ENCODE measurements at regions not wholly inside any gene's neighbourhood (a gene's known extent, or its start where the extent isn't known, plus 50 kb on each side); places are given as distances from the start of the nearest gene placed in this dataset.

- no peak for TF ChIP-seq ZBTB40 (IDR thresholded peaks at IDR 0.05; ENCODE audit: borderline replicate concordance)
- TF ChIP-seq SIN3A (IDR thresholded peaks at IDR 0.05; ENCODE audit: low read depth, low read length) = no peak
- TF ChIP-seq HDGF (IDR thresholded peaks at IDR 0.05) = no peak
- TF ChIP-seq USF2 (IDR thresholded peaks at IDR 0.05; ENCODE audit: borderline replicate concordance, low read depth, low read length) = no peak
- TF ChIP-seq YY1 (IDR thresholded peaks at IDR 0.05; ENCODE audit: low read depth, low read length) = no peak
Measured at GRCh38 chr18:22839340-22839821, 93.7 kb upstream of the RBBP8 start (continued).

DNA sequence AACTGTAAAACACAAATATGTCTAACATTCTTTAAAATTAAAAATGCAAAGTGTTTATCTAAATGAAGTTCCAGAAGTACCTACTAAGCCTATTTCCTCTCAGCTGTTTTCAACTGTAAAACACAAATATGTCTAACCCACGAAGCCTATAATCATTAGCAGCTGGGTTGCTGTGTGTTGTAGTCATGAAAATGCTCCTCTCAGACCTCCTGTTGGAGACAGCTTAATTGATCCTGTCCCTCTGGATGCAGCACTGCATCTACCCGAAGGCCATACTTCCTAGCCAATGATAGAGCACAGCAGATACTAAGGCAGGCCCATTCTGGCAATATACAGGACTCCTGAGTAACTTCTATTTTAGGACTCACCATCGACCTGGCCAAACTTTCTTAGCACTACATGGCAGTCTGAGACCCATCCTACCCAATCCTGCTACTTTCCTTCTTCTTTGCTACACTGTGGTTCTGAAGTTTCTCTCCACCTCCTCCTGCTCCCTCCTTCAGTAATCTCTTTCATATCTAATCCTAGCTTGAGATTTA, 92.5 kb upstream of the RBBP8 start:
- ChIA-PET CTCF (interaction anchor here (0.7 to 2.3 kb wide), 7 partner anchors 10 to 139 kb away, joined by 3 to 12 read pairs (median 5); no protein-coding TSS in a partner anchor), RAD21 (ENCODE audit: unreplicated experiment) (interaction anchor here (2.1 kb wide), 1 partner anchor 23 kb away, joined by 11 read pairs; no protein-coding TSS in a partner anchor), POLR2A (interaction anchor here (0.5 kb wide), 1 partner anchor 540 kb away, joined by 5 read pairs; no protein-coding TSS in a partner anchor), SMC1A (ENCODE audit: uncharacterized antibody, unreplicated experiment) (interaction anchor here (1.2 to 2.2 kb wide), 3 partner anchors 9 to 138 kb away, joined by 4 to 25 read pairs (median 4); no protein-coding TSS in a partner anchor)
- no peak overlapping the region for H2AFZ ChIP-seq (ENCODE audit: control insufficient read depth, low read depth, low read length)
- peaks cover 9% of the 10 kb centered on the region for H3K4me1 ChIP-seq (ENCODE audit: control insufficient read depth, insufficient read depth, low read length)
- BruUV-seq (replicated peaks) = no TSS peak
- H3K36me3 ChIP-seq (ENCODE audit: control insufficient read depth in 2 of 2, insufficient read depth in 2 of 2, low read length in 1 of 2) = no peaks in the 10 kb centered on the region
- no peak for FAIRE-seq
- no peaks in the 10 kb centered on the region for H3K79me2 ChIP-seq (ENCODE audit: control insufficient read depth, insufficient read depth, low read length)
- ATAC-seq = no peak
- H4K20me1 ChIP-seq (ENCODE audit: control insufficient read depth, insufficient read depth) = no peaks in the 10 kb centered on the region
- H3K27ac ChIP-seq (ENCODE audit: control insufficient read depth, insufficient read depth) = no peak overlapping the region
- H3K27me3 ChIP-seq (replicated peaks in 1 of 2; ENCODE audit: control insufficient read depth in 2 of 2, insufficient read depth in 2 of 2, low read length in 1 of 2) = no peaks in the 10 kb centered on the region
- in situ Hi-C loops (cut with MboI) (no loop called here), intact Hi-C loops (cut with micrococcal nuclease; ENCODE audit: unreplicated experiment) (no loop called here)
- TF ChIP-seq CEBPZ (IDR thresholded peaks at IDR 0.05; ENCODE audit: low read depth, low read length) (no peak), KLF5 (IDR thresholded peaks at IDR 0.05; ENCODE audit: partially characterized antibody) (no peak)
- WGBS (ENCODE audit: insufficient coverage, insufficient replicate concordance, low lambda C conversion rate, missing lambda C conversion rate) = 11% methylated on average over 3 of the region's 3 CpGs
- no peak for DNase-seq (ENCODE audit: low read depth, low spot score)
- H3K9me3 ChIP-seq (replicated peaks; ENCODE audit: control insufficient read depth, insufficient read depth, low read length) = no peaks in the 10 kb centered on the region
- H3K4me3 ChIP-seq = no peak overlapping the region
- no peak overlapping the region for H3K9ac ChIP-seq (ENCODE audit: control insufficient read depth, insufficient read depth, low read length)
- H3K4me2 ChIP-seq (ENCODE audit: control insufficient read depth, insufficient read depth) = no peak overlapping the region

All from GM12878 (cell line).